Astrocyte (in vitro differentiated cells and primary cell): ENCODE measurements at regions not wholly inside any gene's neighbourhood (a gene's known extent, or its start where the extent isn't known, plus 50 kb on each side); places are given as distances from the start of the nearest gene placed in this dataset.

Experiments used
- DNase-seq: peaks from one replicate; pipeline ENCODE4 v3.0.0-alpha.2; 2010; ENCODE audit warnings: low read depth
- FAIRE-seq: peaks from 2 replicates; lab custom pipeline; 2011; peaks lifted over from hg19 to GRCh38; lab: Jason Lieb, UNC
- H2AFZ ChIP-seq: 2 replicates; pipeline ENCODE4 v1.6.0; 2012; ENCODE audit warnings: low read depth, low read length, inconsistent platforms
- H3K27ac ChIP-seq: 2 replicates; pipeline ENCODE4 v1.5.1; 2011; ENCODE audit warnings: low read depth, low read length, inconsistent platforms
- H3K27me3 ChIP-seq: 2 replicates; pipeline ENCODE4 v1.6.0; 2011; ENCODE audit warnings: low read length, inconsistent platforms; ENCODE audit not compliant: insufficient read depth
- H3K36me3 ChIP-seq: 2 replicates; pipeline ENCODE4 v1.5.1; 2011; ENCODE audit warnings: low read length, inconsistent platforms; ENCODE audit not compliant: insufficient read depth
- H3K4me1 ChIP-seq: 2 replicates; pipeline ENCODE4 v1.5.1; 2011; ENCODE audit warnings: low read length, inconsistent platforms; ENCODE audit not compliant: insufficient read depth
- H3K4me2 ChIP-seq: 2 replicates; pipeline ENCODE4 v1.6.0; 2012; ENCODE audit warnings: low read length, inconsistent platforms
- H3K4me3 ChIP-seq: 2 replicates; pipeline ENCODE4 v1.5.1; 2011; ENCODE audit warnings: low read depth, mild to moderate bottlenecking, low read length, inconsistent platforms; ENCODE audit not compliant: insufficient read depth
- H3K79me2 ChIP-seq: 2 replicates; pipeline ENCODE4 v1.6.0; 2012; ENCODE audit warnings: mild to moderate bottlenecking, low read length, inconsistent platforms; ENCODE audit not compliant: insufficient read depth
- H3K9ac ChIP-seq: 2 replicates; pipeline ENCODE4 v1.6.0; 2012; ENCODE audit warnings: mild to moderate bottlenecking, low read length, inconsistent platforms
- H3K9me3 ChIP-seq: 2 replicates; pipeline ENCODE4 v1.5.1; 2012; ENCODE audit warnings: low read depth, mild to moderate bottlenecking, low read length, inconsistent platforms; ENCODE audit not compliant: insufficient read depth
- H4K20me1 ChIP-seq: 2 replicates; pipeline ENCODE4 v1.6.0; 2012; ENCODE audit warnings: low read length, inconsistent platforms; ENCODE audit not compliant: insufficient read depth
- H3K27ac Mint-ChIP-seq: one replicate; pipeline ENCODE4 v1.8.0; 2021; ENCODE audit warnings: mild to moderate bottlenecking, mixed read lengths; ENCODE audit not compliant: unreplicated experiment
- H3K27me3 Mint-ChIP-seq: one replicate; pipeline ENCODE4 v1.8.0; 2021; ENCODE audit warnings: low read depth, mixed read lengths; ENCODE audit not compliant: unreplicated experiment
- H3K36me3 Mint-ChIP-seq: one replicate; pipeline ENCODE4 v1.8.0; 2021; ENCODE audit warnings: low read depth, mixed read lengths; ENCODE audit not compliant: unreplicated experiment
- H3K4me1 Mint-ChIP-seq: one replicate; pipeline ENCODE4 v1.8.0; 2021; ENCODE audit warnings: low read depth, mixed read lengths; ENCODE audit not compliant: unreplicated experiment
- H3K4me3 Mint-ChIP-seq: one replicate; pipeline ENCODE4 v1.8.0; 2021; ENCODE audit warnings: mild to moderate bottlenecking, moderate library complexity, mixed read lengths; ENCODE audit not compliant: unreplicated experiment
- H3K9me3 Mint-ChIP-seq: one replicate; pipeline ENCODE4 v1.8.0; 2021; ENCODE audit warnings: mild to moderate bottlenecking, mixed read lengths; ENCODE audit not compliant: unreplicated experiment
- CTCF ChIP-seq: IDR thresholded peaks from 2 replicates; pipeline ENCODE4 v1.5.1; 2011; ENCODE audit warnings: low read depth, mild to moderate bottlenecking, inconsistent platforms, low read length, moderate library complexity; ENCODE audit not compliant: insufficient read depth
- EZH2 ChIP-seq: IDR thresholded peaks from 2 replicates; pipeline ENCODE4 v1.6.1; 2012; ENCODE audit warnings: mild to moderate bottlenecking, low read length, inconsistent platforms; ENCODE audit not compliant: insufficient read depth

- no peaks in the 10 kb centered on the region for H3K36me3 Mint-ChIP-seq
- DNase-seq (no peak), FAIRE-seq (no peak)
- TF ChIP-seq CTCF (no peak), EZH2 (no peak)
- no peak overlapping the region for H3K9ac ChIP-seq
- no peaks in the 10 kb centered on the region for H3K9me3 Mint-ChIP-seq
- no peaks in the 10 kb centered on the region for H3K36me3 ChIP-seq
- H3K27me3 ChIP-seq: no peaks in the 10 kb centered on the region
- H3K9me3 ChIP-seq: no peaks in the 10 kb centered on the region
- H3K27ac Mint-ChIP-seq: no peak overlapping the region
- no peaks in the 10 kb centered on the region for H3K4me1 ChIP-seq
- no peak overlapping the region for H3K27ac ChIP-seq
- H3K27me3 Mint-ChIP-seq: no peaks in the 10 kb centered on the region
- H3K4me1 Mint-ChIP-seq: peaks cover 7% of the 10 kb centered on the region
- H4K20me1 ChIP-seq: no peaks in the 10 kb centered on the region
- H3K4me3 Mint-ChIP-seq: no peak overlapping the region
- H3K4me2 ChIP-seq: no peak overlapping the region
- no peak overlapping the region for H3K4me3 ChIP-seq
- no peaks in the 10 kb centered on the region for H3K79me2 ChIP-seq
- no peak overlapping the region for H2AFZ ChIP-seq
Measured at GRCh38 chr6:18693881-18694280, 306.7 kb downstream of the RNF144B start.

- no peak overlapping the region for H3K27ac ChIP-seq
- Mint-ChIP-seq H3K27ac (no peak overlapping the region), H3K27me3 (no peaks in the 10 kb centered on the region), H3K4me3 (no peak overlapping the region), H3K9me3 (no peaks in the 10 kb centered on the region), H3K4me1 (no peaks in the 10 kb centered on the region), H3K36me3 (no peaks in the 10 kb centered on the region)
- DNase-seq (no peak), FAIRE-seq (no peak)
- H3K4me2 ChIP-seq: no peak overlapping the region
- H3K9me3 ChIP-seq: no peaks in the 10 kb centered on the region
- no peaks in the 10 kb centered on the region for H4K20me1 ChIP-seq
- no peaks in the 10 kb centered on the region for H3K79me2 ChIP-seq
- no peaks in the 10 kb centered on the region for H3K27me3 ChIP-seq
- TF ChIP-seq CTCF (no peak), EZH2 (no peak)
- no peaks in the 10 kb centered on the region for H3K36me3 ChIP-seq
- H3K9ac ChIP-seq: no peak overlapping the region
- no peak overlapping the region for H3K4me3 ChIP-seq
- no peaks in the 10 kb centered on the region for H3K4me1 ChIP-seq
- no peak overlapping the region for H2AFZ ChIP-seq
Measured at GRCh38 chr6:18703546-18703945, 316.4 kb downstream of the RNF144B start.

- no peak overlapping the region for H3K4me3 Mint-ChIP-seq
- H2AFZ ChIP-seq: no peak overlapping the region
Measured at GRCh38 chr6:18707714-18708439, 320.7 kb downstream of the RNF144B start.

More at GRCh38 chr6:18707714-18708439, 320.7 kb downstream of the RNF144B start:
- FAIRE-seq (no peak), DNase-seq (no peak)
- H3K27ac Mint-ChIP-seq: no peak overlapping the region
- H3K9me3 ChIP-seq: no peaks in the 10 kb centered on the region
- H3K4me1 Mint-ChIP-seq: no peaks in the 10 kb centered on the region
- H3K27ac ChIP-seq: no peak overlapping the region
- H3K27me3 Mint-ChIP-seq: no peaks in the 10 kb centered on the region
- H4K20me1 ChIP-seq: no peaks in the 10 kb centered on the region
- H3K9me3 Mint-ChIP-seq: no peaks in the 10 kb centered on the region
- H3K4me1 ChIP-seq: no peaks in the 10 kb centered on the region
- H3K9ac ChIP-seq: no peak overlapping the region
- no peaks in the 10 kb centered on the region for H3K79me2 ChIP-seq
- H3K36me3 Mint-ChIP-seq: no peaks in the 10 kb centered on the region
- no peaks in the 10 kb centered on the region for H3K36me3 ChIP-seq
- no peak overlapping the region for H3K4me2 ChIP-seq
- no peaks in the 10 kb centered on the region for H3K27me3 ChIP-seq
- no peak overlapping the region for H3K4me3 ChIP-seq
- TF ChIP-seq CTCF: no peak
